HCT116 (cell line): ENCODE measurements at regions not wholly inside any gene's neighbourhood (a gene's known extent, or its start where the extent isn't known, plus 50 kb on each side); places are given as distances from the start of the nearest gene placed in this dataset.
A peak's percentile ranks its signal among the peaks of the same experiment; 100 is the strongest.

Experiments
- ATAC-seq: fragments of 200-7000 bp; cut with Tn5 transposase; 2 replicates; pipeline ENCODE4 v1.9.1; 2020; ENCODE audit warnings: mild to moderate bottlenecking, moderate library complexity
- BruUV-seq: library from RNA; stranded (reverse); fragments of 400-500 nt; replicated peaks from 2 replicates; lab custom pipeline; 2021; lab: Mats Ljungman, UMichigan
- CTCF ChIA-PET: fragments of 300-600 bp; sonication (Branson Sonifier 250); formaldehyde crosslinking; loops from one replicate; lab custom pipeline; 2021; ENCODE audit warnings: antibody characterized with exemption; lab: Charles Lee
- POLR2A ChIA-PET: fragments of 300-600, 350-600 bp; sonication (Branson Sonifier 250); formaldehyde crosslinking; loops from one replicate; lab custom pipeline; 2021; ENCODE audit warnings: antibody characterized with exemption; lab: Charles Lee
- RAD21 ChIA-PET, 2 experiments: fragments of 300-600 bp; sonication (Branson Sonifier 250); formaldehyde crosslinking; loops; one replicate each; lab custom pipeline; 2023; ENCODE audit warnings: low total read pairs in 2 of 2; ENCODE audit not compliant: uncharacterized antibody in 2 of 2, unreplicated experiment in 2 of 2, low non-redundant PET in 1 of 2; lab: Charles Lee
- DNase-seq: peaks from one replicate; pipeline ENCODE4 v3.0.0-alpha.2; 2010; ENCODE audit warnings: low read depth, low spot score
- H2AFZ ChIP-seq: fragments of 200-600 bp; shearing (Covaris generic), sonication (generic); 2 replicates; pipeline ENCODE4 v1.6.1; 2017; ENCODE audit warnings: low read depth, mixed run types, mixed read lengths, antibody characterized with exemption, low read length; ENCODE audit not compliant: poor library complexity, severe bottlenecking
- H3K27ac ChIP-seq: 2 replicates; pipeline ENCODE4 v1.5.1; 2012; ENCODE audit warnings: low read depth, low read length
- H3K27me3 ChIP-seq: fragments of 200-600 bp; sonication (generic); 2 replicates; pipeline ENCODE4 v1.6.1; 2016; ENCODE audit warnings: mixed run types, low read length, mixed read lengths; ENCODE audit not compliant: insufficient read depth
- H3K36me3 ChIP-seq, 2 experiments: fragments of 200-500 bp in 1 of 2; fragments of 200-600 bp in 1 of 2; sonication (Bioruptor generic) in 1 of 2; sonication (generic) in 1 of 2; 2 replicates each; pipeline versions ENCODE4 v1.5.1 to v1.6.1; 2014 to 2016; ENCODE audit warnings: low read length in 2 of 2, inconsistent platforms in 1 of 2, mixed read lengths in 1 of 2, mixed run types in 1 of 2; ENCODE audit not compliant: insufficient read depth in 2 of 2, control insufficient read depth in 1 of 2
- H3K4me1 ChIP-seq, 2 experiments: fragments of 200-600 bp in 1 of 2; sonication (generic) in 1 of 2; 2 replicates each; pipeline versions ENCODE4 v1.5.1 to v1.6.1; 2012 to 2017; ENCODE audit warnings: low read length in 2 of 2, inconsistent platforms in 1 of 2, mild to moderate bottlenecking in 1 of 2, mixed read lengths in 1 of 2, mixed run types in 1 of 2, moderate library complexity in 1 of 2; ENCODE audit not compliant: insufficient read depth in 2 of 2, control insufficient read depth in 1 of 2
- H3K4me2 ChIP-seq: fragments of 200-600 bp; sonication (generic); 2 replicates; pipeline ENCODE4 v1.6.1; 2017; ENCODE audit warnings: mixed run types, low read length, mixed read lengths
- H3K4me3 ChIP-seq, 2 experiments: fragments of 200-600 bp in 1 of 2; sonication (generic) in 1 of 2; replicated peaks in 1 of 2; 2 replicates each; pipeline ENCODE4 v1.5.1; 2011 to 2016; ENCODE audit warnings: low read length in 2 of 2, control low read depth in 1 of 2, low read depth in 1 of 2, mild to moderate bottlenecking in 1 of 2, mixed read lengths in 1 of 2, mixed run types in 1 of 2
- H3K79me2 ChIP-seq: fragments of 200-600 bp; sonication (generic); 2 replicates; pipeline ENCODE4 v1.6.1; 2017; ENCODE audit warnings: mild to moderate bottlenecking, mixed run types, low read length, moderate library complexity, mixed read lengths; ENCODE audit not compliant: insufficient read depth
- H3K9ac ChIP-seq: fragments of 200-600 bp; sonication (generic); 2 replicates; pipeline ENCODE4 v1.6.1; 2016; ENCODE audit warnings: low read length, mixed read lengths
- H3K9me2 ChIP-seq: fragments of 200-600 bp; sonication (generic), shearing (Covaris generic); 2 replicates; pipeline ENCODE4 v1.6.1; 2017; ENCODE audit warnings: mixed run types, mild to moderate bottlenecking, moderate library complexity; ENCODE audit not compliant: insufficient read depth
- H3K9me3 ChIP-seq, 2 experiments: fragments of 200-500 bp in 1 of 2; fragments of 200-600 bp in 1 of 2; sonication (Bioruptor generic) in 1 of 2; sonication (generic) in 1 of 2; 2 replicates each; pipeline ENCODE4 v1.6.1; 2014 to 2017; ENCODE audit warnings: low read length in 2 of 2, mixed read lengths in 2 of 2, inconsistent platforms in 1 of 2, low read depth in 1 of 2, mild to moderate bottlenecking in 1 of 2, mixed run types in 1 of 2, moderate library complexity in 1 of 2; ENCODE audit not compliant: control insufficient read depth in 1 of 2, insufficient read depth in 1 of 2
- H4K20me1 ChIP-seq: fragments of 200-600 bp; sonication (generic), shearing (Covaris generic); 2 replicates; pipeline ENCODE4 v1.6.1; 2017; ENCODE audit warnings: mixed run types, mild to moderate bottlenecking, moderate library complexity; ENCODE audit not compliant: insufficient read depth
- CBX3 ChIP-seq: IDR thresholded peaks from 2 replicates; pipeline ENCODE4 v1.6.1; 2012; ENCODE audit warnings: low read depth
- CEBPB ChIP-seq: IDR thresholded peaks from 2 replicates; pipeline ENCODE4 v1.6.1; 2012; ENCODE audit warnings: low read depth
- CTCF ChIP-seq, 3 experiments: fragments of 200-600 bp in 1 of 3; sonication (generic) in 1 of 3; IDR thresholded peaks in 2 of 3; conservative IDR thresholded peaks in 1 of 3; 2 replicates each; pipeline ENCODE4 v1.5.1; 2012 to 2017; ENCODE audit warnings: low read depth in 2 of 3, low read length in 2 of 3, antibody characterized with exemption in 1 of 3, borderline replicate concordance in 1 of 3, control low read depth in 1 of 3, mild to moderate bottlenecking in 1 of 3, mixed read lengths in 1 of 3, mixed run types in 1 of 3, moderate library complexity in 1 of 3; ENCODE audit not compliant: insufficient read depth in 1 of 3
- EGR1 ChIP-seq: IDR thresholded peaks from 2 replicates; pipeline ENCODE4 v1.6.1; 2012; ENCODE audit warnings: low read depth
- FOSL1 ChIP-seq: IDR thresholded peaks from 2 replicates; pipeline ENCODE4 v1.6.1; 2012; ENCODE audit warnings: low read depth
- JUND ChIP-seq: IDR thresholded peaks from 2 replicates; pipeline ENCODE4 v1.6.1; 2012
- POLR2AphosphoS5 ChIP-seq: IDR thresholded peaks from 2 replicates; pipeline ENCODE4 v1.6.1; 2011; ENCODE audit warnings: mild to moderate bottlenecking, low read depth, low read length, moderate library complexity
- SP1 ChIP-seq: IDR thresholded peaks from 2 replicates; pipeline ENCODE4 v1.6.1; 2012; ENCODE audit warnings: low read depth
- SRF ChIP-seq: IDR thresholded peaks from 2 replicates; pipeline ENCODE4 v1.6.1; 2012; ENCODE audit warnings: low read depth
- TCF7L2 ChIP-seq: IDR thresholded peaks from 2 replicates; pipeline ENCODE4 v1.7.0; 2011; ENCODE audit warnings: borderline replicate concordance, inconsistent platforms; ENCODE audit not compliant: insufficient read depth, insufficient read length; ENCODE audit errors: extremely low read depth
- YY1 ChIP-seq: IDR thresholded peaks from 2 replicates; pipeline ENCODE4 v1.6.1; 2011; ENCODE audit warnings: low read length, low read depth, moderate library complexity, mild to moderate bottlenecking; ENCODE audit not compliant: insufficient replicate concordance; ENCODE audit errors: extremely low read depth
- ZFX ChIP-seq: fragments of 450-650 bp; IDR thresholded peaks from 2 replicates; pipeline ENCODE4 v1.6.1; 2017
- ZNF274 ChIP-seq: fragments of 200-500 bp; sonication (Bioruptor generic); IDR thresholded peaks from 2 replicates; pipeline ENCODE4 v1.6.1; 2014; ENCODE audit warnings: mild to moderate bottlenecking, low read depth, low read length, inconsistent platforms
- intact Hi-C: fragments of 100-400 bp; cut with micrococcal nuclease; formaldehyde crosslinking; loops from 2 replicates; pipeline ENCODE4 v1.10.0; 2022
- TF ChIP-seq, protein P1 (sequence below): IDR thresholded peaks from 2 replicates; pipeline ENCODE4 v1.6.1; 2012

GRCh38 chr2:104969564-104969963, 68.3 kb upstream of the MRPS9 start:
- Histone ChIP-seq H3K4me3 (peak overlapping the region in 1 of 2 experiments; percentile 18; a peak in 2 of 4 replicates), H3K27ac (peak overlapping the region; percentile 19; the same call in 1 of the 2 replicates), H3K9me2 (no peaks in the 10 kb centered on the region), H4K20me1 (no peaks in the 10 kb centered on the region), H3K9ac (no peak overlapping the region), H3K27me3 (no peaks in the 10 kb centered on the region), H3K79me2 (no peaks in the 10 kb centered on the region), H3K9me3 (no peaks in the 10 kb centered on the region), H3K36me3 (no peaks in the 10 kb centered on the region), H2AFZ (peak overlapping the region; percentile 68), H3K4me1 (peaks cover 2 to 21% of the 10 kb centered on the region in 2 experiments; a peak in 3 of 4 replicates), H3K4me2 (peak overlapping the region; percentile 51)
- DNase-seq = peak; percentile 83
- ChIA-PET CTCF (no interaction called here), POLR2A (no interaction called here), RAD21 (no interaction called here)
- BruUV-seq = no TSS peak
- intact Hi-C loops = no loop called here
- peak; percentile 92 for ATAC-seq
- TF ChIP-seq ZFX (no peak), FOSL1 (peak; percentile 78), CTCF (IDR thresholded peaks at IDR 0.05 in 2 of 3, conservative IDR thresholded peaks at IDR 0.05 in 1 of 3; ENCODE audit: borderline replicate concordance in 1 of 3, insufficient read depth in 1 of 3, low read depth in 2 of 3, low read length in 2 of 3) (no peak), EGR1 (0 out of 2 replicates have a peak, but pooled peaks have one; percentile 24), SP1 (peak; percentile 78), CBX3 (peak; percentile 83), JUND (peak; percentile 84), YY1 (peak; percentile 3), POLR2AphosphoS5 (peak; percentile 39; the same call in 1 of the 2 replicates), ZNF274 (no peak), SRF (0 out of 2 replicates have a peak, but pooled peaks have one; percentile 36), TCF7L2 (peak; percentile 43), CEBPB (no peak)
- TF ChIP-seq, protein P1, sequence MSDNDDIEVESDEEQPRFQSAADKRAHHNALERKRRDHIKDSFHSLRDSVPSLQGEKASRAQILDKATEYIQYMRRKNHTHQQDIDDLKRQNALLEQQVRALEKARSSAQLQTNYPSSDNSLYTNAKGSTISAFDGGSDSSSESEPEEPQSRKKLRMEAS = peak; percentile 81
